DMS79 (cell line): ENCODE measurements at regions not wholly inside any gene's neighbourhood (a gene's known extent, or its start where the extent isn't known, plus 50 kb on each side); places are given as distances from the start of the nearest gene placed in this dataset.
"Not testable (repeated sequence)": the region's sequence is repeated elsewhere in the genome, so short reads cannot be mapped to it uniquely, and the experiment has no call there.

ENCODE experiments used
- DNase-seq: peaks from one replicate; lab custom pipeline; 2025; lab: John Stamatoyannopoulos, UW

- DNase-seq = no peak
Observed at GRCh38 chr21:27068811-27069210, 101.9 kb upstream of the ADAMTS5 start.

GRCh38 chr21:27067226-27067625, 100.3 kb upstream of the ADAMTS5 start:
- DNase-seq = no peak

DNA sequence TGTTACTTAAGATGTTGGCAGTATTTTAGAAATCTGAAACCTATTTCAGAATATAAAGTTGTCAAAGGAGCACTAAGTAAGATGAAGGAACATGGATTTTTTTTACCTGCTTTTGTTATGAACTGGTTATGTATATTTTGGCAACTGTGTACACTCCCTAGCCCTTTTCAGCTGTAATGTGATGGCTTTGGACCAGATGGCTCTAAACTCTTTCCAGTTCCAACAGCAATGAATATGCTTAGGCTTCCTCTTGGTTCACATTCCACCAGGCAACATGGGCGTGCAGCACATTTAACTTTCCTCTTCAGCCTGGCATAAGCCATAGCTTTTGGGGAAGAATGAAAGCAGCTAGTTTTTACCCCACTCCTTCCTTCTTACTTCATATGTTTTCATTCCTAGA, 95.6 kb upstream of the ADAMTS5 start:
- DNase-seq = no peak

GRCh38 chr21:27061770-27062169, 94.9 kb upstream of the ADAMTS5 start:
- no peak for DNase-seq

DNA sequence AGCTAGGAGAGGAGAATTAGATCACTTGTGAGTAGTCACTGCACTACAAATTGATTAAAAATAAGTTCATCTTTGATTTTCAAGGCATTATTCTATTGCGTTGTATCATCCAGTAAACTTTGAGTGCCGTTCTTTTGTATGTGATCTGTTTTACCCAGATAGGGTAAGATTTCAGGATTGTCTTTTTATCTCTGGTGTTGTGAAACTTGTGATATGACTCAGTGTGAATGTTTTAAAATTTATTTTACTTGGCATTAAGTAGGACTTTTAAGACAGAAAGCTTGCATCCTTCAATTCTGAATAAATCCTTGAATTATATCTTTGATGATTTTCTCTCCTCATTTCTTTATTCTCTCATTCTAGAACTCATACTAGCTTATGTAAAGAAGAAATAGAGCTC, 93.3 kb upstream of the ADAMTS5 start:
- no peak for DNase-seq

- no peak for DNase-seq
Observed at GRCh38 chr21:27058673-27059605, 92.1 kb upstream of the ADAMTS5 start.

DNA sequence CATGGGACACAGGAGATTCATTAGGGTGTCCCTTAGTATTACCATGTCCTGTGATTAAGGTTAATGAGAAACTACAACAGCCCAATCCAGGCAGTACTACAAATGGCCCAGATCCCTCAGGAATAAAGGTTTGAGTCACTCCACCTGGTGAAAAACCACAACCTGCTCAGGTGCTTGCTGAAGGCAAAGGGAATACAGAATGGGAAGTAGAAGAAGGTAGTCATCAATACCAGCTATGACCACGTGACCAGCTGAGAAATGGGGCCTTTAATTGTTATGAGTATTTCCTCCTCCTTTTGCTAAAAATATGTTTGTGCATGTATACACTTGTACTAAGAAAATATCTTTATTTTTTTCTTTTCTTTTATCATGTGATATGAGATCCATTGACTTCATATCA, 91.1 kb upstream of the ADAMTS5 start:
- DNase-seq = no peak

DNA sequence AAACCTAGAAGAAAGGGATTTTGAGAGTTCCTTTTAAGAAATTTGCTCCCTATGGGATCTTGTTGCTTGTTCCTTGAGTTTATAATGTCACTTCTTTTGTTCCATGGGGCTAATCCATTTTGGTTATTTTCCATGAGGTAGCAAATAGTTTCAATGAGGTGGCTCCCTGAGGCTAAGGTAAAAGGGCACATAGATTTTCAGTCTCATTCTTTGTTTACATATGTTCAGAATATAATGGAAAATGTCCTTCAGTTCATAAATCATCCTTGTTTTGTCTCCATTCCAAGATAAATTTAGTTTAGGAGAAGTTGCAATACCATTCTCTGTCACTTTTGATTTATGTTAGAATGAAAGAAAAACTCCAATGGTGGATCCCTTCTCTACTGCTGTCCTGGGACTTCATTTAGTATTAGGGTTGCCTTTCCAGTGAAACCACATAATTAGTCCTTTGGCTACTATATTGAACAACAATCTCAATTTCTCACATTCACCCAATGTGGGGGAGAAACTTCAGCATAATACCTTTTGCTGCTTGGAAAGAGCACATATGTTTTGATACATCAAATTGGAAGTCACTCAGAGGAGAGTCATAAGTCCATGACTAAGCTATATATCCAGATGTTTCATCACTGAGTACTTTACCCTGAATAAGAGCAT, 80.9 kb upstream of the ADAMTS5 start:
- DNase-seq = no peak

- no peak for DNase-seq
Observed at GRCh38 chr21:27047283-27047657, 80.4 kb upstream of the ADAMTS5 start.

GRCh38 chr21:27045281-27045985, 78.5 kb upstream of the ADAMTS5 start:
- no peak for DNase-seq

DNA sequence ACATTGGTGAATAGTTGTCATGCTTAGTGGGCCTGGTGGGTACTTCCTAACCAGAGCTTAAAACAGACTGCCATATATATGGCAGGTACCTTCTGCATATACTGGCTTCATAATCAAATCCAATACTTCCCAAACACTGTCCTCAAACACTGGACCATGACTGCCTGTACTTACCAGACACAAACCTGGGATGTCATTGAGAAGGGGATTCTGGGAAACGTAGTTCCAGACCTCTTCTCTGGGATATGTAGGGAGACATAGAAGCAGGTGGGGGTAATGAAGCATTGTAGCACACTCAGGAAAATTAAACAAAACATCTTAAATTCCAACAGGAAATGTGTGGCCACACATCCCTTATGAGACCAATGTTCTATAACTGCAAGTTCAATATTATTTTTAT, 76.5 kb upstream of the ADAMTS5 start:
- DNase-seq = no peak

DNA sequence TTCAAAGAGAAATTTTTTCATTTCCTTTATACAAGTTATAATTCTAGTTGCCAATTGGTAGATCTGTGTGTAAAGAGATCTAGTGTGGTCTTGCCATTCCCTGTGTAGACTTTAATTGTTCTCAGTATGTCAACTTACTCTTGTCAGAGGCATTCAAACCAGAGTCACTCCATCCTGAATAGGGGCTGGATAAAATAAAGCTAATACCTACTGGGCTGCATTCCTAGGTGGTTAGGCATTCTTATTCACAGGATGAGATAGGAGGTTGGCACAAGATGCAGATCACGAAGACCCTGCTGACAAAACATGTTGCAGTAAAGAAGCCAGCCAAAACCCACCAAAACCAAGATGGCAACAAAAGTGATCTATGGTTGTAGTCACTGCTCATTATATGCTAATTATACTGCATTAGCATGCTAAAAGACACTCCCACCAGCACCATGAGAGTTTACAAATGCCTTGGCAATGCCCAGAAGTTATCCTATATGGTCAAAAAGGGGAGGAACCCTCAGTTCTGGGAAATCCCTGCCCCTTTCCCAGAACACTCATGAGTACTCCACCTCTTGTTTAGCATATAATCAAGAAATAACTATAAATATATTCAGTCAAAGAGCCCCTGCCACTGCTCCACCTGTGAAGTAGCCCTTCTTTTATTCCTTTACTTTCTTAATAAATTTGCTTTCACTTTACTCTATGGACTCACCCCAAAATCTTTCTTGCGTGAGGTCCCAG, 74.0 kb upstream of the ADAMTS5 start:
- DNase-seq = no peak

DNA sequence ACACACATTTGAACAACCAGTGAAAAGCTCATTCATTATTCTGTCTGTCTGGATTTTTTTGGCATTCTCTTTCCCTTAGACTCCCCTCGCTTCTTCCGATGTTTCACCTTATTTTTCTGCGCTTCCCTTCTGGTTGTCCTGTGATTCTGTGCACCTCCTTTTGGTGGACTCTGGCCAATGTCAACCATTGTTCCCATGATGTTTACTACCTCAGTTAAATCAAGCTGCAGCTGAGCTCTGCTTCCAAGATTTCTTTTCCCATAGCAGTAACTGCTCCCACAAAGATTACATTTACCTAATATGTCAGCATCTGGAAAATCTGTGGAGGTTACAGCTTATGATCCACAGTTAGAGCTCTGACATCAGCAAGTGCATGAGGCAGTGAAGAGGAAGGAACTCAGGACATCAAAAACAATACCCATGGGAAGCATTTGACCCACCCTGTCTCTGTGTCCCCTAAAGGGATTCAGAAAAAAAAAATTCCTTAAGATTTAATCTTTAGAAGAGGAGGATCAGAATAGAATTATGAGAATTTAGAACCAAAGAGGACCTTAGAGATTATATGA, 69.9 kb upstream of the ADAMTS5 start:
- no peak for DNase-seq

DNA sequence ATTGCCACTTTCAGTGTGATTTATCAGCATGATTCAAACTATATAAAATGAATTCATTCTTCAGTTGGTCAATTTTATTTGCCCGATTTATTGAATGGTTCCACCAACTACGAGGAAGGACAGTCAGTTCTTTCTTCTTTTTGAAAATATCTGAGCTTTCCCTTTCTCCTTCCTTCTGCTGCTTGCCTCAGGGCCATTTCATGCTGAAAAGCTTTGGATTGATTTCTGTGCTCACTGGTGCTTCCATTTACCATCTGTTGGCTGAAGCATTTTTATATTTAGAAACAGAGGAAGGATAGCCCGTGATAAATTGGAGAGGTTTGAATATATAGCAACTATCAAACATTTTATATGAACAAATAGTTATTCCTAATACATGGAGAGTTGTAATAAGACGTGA, 68.9 kb upstream of the ADAMTS5 start:
- DNase-seq = no peak

DNA sequence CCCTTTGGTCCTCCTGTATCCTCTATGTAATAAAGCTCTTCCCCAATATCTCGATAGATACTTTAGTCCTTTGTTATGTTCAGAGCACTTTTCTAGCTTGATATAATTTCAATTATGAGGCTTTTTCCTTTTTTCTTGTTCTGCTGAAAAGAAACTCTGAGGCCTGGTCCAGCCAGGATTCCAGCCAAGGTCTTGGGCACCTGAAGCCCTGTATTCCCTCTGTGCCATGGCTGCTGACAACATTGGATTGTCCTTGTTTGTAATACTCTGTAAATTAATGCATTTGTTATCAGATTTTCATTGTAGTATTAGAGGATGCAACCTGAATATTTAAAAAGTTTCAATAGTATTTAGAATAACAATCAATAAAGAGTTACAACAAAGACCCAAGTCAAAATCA, 67.9 kb upstream of the ADAMTS5 start:
- DNase-seq = no peak

GRCh38 chr21:27033471-27033870, 66.6 kb upstream of the ADAMTS5 start:
- no peak for DNase-seq

DNA sequence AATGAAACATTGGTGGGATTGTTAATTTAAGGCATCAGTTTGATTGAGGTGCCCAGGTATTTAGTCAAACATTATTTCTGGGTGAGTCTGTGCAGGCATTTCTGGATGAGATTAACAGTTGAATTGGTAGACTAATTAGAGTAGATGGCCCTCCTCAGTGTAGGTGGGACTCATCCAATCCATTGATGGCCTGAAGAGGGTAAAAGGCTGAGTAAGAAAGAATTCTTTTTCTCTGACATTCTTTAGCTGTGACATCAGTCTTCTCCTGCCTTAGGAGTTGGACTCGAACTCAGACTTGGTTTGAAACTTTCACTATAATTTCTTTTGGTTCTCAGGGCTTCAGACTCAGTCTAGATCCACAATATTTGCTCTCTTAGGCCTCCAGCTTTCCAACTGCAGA, 59.6 kb upstream of the ADAMTS5 start:
- DNase-seq = no peak

GRCh38 chr21:27025708-27026107, 58.8 kb upstream of the ADAMTS5 start:
- not testable (repeated sequence) for DNase-seq

GRCh38 chr21:27024971-27025370, 58.1 kb upstream of the ADAMTS5 start:
- DNase-seq = no peak

DNA sequence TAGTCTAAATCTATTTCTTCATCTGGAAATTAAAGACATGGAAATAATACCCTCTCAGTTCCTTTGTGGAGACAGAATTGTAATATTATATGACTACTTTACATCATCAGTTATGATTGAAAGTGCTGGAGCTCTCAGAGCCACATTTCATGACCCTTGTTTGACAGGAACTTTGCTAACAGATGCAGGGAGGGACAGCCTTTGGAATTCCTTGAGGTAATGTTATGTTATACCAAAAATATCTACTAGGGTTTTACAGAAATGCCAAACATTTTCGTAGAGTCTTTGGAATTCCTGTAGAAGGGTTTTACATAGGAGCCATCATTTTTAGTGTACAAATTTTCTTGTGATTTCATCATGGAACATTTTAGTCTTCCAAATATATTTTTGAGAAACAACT, 57.4 kb upstream of the ADAMTS5 start:
- DNase-seq = no peak

- DNase-seq = no peak
Observed at GRCh38 chr21:27023186-27023585, 56.3 kb upstream of the ADAMTS5 start.

DNA sequence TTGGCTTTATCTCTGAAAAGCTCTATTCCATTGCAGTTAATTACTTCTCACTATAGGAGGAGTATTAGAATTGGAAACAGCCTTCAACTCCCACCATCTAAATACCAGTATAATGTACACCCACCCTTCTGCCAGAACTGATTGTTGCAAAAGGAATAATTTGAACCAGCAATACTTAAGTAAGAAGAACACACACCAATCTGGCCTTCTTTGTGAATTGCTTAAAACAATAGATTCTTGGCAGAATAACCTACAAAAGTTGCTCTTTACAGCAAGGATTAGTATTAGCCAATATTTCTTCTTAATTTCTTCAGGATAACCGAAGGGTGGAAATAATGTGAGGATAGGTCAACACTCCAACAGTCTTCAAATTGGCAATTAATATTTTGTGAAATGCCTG, 54.9 kb upstream of the ADAMTS5 start:
- no peak for DNase-seq
